Vagina (tissue), 2 donors: ENCODE measurements at regions not wholly inside any gene's neighbourhood (a gene's known extent, or its start where the extent isn't known, plus 50 kb on each side); places are given as distances from the start of the nearest gene placed in this dataset.

ENCODE experiments used
- CTCF ChIP-seq, 3 experiments: fragments of 450-650 bp in 2 of 3; fragments of 200-600 bp in 1 of 3; sonication (generic) in 1 of 3; IDR thresholded peaks; one replicate each; pipeline ENCODE4 v1.5.1; 2017 to 2019; ENCODE audit warnings: antibody characterized with exemption in 3 of 3, mild to moderate bottlenecking in 2 of 3, moderate library complexity in 2 of 3
- POLR2A ChIP-seq, 2 donors: fragments of 450-650 bp; IDR thresholded peaks; one replicate each; pipeline ENCODE4 v1.6.1; 2017; ENCODE audit warnings: antibody characterized with exemption in 2 of 2, mild to moderate bottlenecking in 2 of 2, moderate library complexity in 2 of 2
- POLR2AphosphoS5 ChIP-seq, 2 donors: sonication (generic); formaldehyde crosslinking; IDR thresholded peaks; one replicate each; pipeline ENCODE4 v1.9.0; 2017; ENCODE audit warnings: antibody characterized with exemption in 2 of 2, mild to moderate bottlenecking in 2 of 2, low read depth in 1 of 2; ENCODE audit not compliant: insufficient read depth in 1 of 2

GRCh38 chr9:109919736-109920408 is 139.9 kb downstream of the PALM2AKAP2 start:
- TF ChIP-seq CTCF (IDR thresholded peaks at IDR 0.05) (no peak), POLR2A (IDR thresholded peaks at IDR 0.05) (no peak), POLR2AphosphoS5 (IDR thresholded peaks at IDR 0.05; ENCODE audit: insufficient read depth in 1 of 2, low read depth in 1 of 2) (no peak)
